ENCODE measurements at regions not wholly inside any gene's neighbourhood (a gene's known extent, or its start where the extent isn't known, plus 50 kb on each side); places are given as distances from the start of the nearest gene placed in this dataset.
"Not testable (repeated sequence)": the region's sequence is repeated elsewhere in the genome, so short reads cannot be mapped to it uniquely, and the experiment has no call there.

DNA sequence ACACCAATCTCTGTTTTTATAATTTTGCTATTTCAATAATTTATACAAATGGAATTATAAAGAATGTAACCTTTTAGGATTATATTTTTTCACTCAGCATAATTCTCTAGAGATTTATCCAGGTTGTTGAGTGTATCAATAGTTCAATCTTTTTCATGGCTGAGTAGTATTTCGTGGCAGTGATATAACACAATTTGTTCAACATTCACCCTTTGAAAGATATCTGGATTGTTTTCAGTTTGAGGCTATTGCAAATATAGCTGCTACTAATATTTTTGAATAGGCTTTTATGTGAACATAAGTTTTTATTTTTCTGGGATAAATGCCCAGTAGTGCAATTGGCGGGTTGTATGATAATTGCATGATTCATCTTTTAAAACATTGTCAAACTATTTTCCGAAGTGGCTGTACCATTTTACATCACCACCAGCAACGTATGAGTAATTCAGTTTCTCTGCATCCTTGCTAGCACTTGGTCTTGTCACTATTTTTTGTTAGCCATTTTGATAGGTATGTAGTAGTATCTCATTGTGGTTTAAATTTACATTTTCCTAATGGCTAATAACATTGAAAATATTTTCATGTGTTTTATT, 55.6 kb upstream of the ABCD3 start:
- no peak for DNase-seq

DNA sequence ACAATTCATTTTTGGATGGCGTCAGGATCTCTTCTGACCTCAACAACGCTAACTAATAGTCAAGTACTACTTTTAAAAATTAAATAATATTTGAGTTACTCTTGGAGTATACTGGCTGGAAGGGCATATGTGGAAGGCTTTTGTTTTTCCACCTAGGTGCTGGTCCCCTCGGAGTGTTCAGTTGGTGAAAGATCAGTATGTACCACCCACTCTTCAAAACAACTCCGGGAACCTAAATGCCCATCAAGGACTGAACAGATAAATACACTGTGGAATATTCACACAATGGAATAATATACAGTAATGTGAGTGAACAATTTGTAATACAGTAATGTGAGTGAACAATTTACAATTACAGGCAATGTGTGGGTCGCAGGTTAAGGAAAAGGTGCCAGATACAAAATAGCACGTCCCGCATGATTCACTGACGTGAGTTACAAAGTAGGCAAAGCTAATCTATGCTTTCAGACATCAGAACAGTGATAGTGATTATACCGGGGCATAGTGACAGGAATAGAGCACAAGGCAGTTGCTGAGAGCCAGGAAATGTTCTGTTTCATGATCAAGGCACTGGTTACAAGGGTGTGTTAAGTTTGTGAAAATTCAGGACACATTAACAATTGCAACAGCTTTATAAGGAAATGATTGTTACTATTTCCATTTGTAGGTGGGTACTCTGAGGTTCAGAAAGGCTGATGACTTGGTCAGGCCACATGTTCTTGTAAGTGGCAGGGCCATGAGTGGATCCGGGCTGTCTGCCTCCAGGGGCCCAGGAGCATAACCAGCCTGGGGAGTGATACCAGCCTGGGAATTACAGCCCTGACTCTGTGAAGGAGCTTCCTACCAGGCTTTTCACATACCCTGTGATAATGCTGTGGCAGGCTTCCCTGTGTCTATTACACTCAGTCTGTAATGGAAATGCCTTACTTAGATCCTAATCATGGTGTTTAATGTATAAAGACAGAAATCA, 59.3 kb upstream of the ABCD3 start:
- no peak for DNase-seq

DNA sequence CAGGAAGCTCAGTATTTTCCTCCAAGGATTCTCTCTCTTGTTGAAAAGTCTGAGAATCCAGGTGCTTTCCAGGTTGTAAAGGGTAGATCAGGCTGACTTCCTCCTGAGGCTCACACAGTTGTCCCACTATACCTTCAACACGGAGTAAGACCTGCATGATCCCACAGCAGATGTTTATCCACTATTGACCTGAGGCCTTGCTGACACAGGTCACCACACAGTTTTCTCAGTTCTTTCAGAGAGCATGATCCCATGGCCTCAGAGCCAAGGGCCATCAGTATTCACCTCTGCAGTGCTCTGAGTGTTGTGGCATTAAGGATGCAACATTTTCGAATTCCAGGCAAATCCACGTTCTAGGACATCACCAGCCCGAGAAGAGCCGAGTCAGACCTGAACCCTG, 60.5 kb upstream of the ABCD3 start:
- DNase-seq = no peak

DNA sequence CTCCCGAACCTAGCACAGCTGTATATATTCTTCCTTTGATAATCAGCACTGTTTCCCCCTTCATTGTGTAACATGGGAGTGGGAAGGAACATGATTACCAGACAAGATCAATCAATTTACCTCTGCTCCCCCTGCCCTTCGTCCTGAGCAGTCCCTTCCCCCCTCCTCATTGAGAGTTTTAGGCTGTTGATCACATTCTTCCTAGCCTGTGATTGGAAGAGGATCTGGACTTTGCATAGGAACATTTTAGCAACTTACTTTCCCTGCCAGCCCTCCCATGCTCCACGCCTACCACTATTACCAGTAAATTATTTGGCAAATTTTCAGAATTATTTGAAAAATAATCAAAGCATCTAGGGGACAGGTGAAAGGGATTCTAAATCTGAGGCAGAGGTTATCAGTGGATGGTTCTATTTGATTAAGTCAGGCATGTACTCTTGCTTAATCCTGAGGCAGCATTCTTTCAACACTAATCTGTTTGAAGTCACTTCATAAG, 62.7 kb upstream of the ABCD3 start:
- no peak for DNase-seq

DNA sequence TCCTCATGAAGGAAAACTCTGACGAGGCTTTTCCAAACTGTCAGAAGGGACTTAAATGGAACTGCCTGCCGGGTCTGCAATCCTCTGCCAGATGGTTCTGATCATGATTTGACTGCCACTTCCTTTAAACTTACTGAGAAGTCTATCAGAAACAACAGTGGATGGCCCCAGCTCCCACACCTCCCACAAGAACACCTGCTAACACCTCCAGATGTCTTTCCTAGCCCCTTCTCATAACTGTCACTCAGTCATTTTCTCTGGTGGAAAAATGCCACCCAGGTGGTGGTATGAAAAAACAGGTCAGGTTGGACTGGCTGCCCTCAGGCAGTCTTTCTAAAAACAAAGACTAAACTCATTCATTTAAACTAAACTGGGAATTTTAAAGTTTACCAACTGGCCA, 66.7 kb upstream of the ABCD3 start:
- DNase-seq = no peak

DNA sequence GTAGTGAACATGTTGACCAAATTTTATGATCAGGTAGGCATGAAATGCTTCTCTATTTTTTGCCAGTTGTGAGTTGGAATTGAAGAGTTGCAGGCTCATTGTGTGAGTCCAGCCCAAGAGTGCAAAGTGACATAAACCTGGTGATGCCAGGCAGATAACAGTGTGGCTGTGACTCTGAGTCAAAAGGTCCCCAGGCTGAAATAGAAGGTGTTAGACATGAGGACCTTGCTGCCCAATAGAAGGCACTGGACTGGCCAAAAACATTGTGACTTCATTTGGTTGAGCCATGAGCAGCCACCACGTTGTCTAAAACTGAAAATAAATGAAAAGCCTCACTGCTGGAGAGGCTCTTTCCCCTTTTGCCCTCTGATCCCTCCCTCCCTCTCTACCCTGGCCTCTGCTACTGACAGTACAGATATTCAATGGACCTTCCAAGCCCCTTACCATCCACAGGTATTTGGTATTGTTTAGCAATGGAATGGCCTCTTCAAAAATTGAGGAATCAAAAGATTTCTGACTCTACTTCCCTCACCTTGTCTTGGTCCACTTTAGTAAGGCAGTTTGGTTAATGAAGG, 67.8 kb upstream of the ABCD3 start:
- no peak for DNase-seq

DNA sequence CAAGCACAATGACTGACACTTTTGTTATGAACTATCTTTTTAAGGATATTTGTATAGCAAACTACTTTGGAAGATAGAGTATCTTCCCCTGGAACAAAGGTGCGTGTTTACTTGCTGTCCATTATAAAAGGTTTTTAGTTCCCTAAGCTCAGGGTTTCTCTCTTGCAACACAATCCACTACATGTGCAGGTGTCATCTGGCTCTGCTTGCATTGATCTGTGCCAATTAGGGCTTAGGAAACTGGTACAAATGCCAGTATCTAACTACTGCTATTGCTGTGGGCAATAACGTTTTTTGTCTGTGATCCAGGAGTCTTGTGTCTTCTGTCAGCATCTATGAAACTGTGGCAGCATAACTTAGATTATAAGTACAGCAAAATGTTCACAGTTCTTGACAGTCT, 68.3 kb upstream of the ABCD3 start:
- DNase-seq = no peak

DNA sequence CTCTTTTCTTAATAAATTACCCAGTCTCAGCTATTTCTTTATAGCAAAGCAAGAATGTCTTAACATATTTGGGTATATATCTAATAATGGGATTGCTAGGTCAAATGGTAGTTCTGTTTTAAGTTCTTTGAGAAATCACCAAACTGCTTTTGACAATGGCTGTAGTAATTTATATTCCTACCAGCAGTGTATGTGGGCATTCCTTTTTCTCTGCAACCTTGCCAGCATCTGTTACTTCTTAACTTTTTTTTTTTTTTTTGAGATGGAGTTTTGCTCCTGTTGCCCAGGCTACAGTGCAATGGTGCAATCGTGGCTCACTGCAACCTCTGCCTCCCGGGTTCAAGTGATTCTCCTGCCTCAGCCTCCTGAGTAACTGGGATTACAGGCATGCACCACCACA, 69.8 kb upstream of the ABCD3 start:
- DNase-seq = not testable (repeated sequence)

DNA sequence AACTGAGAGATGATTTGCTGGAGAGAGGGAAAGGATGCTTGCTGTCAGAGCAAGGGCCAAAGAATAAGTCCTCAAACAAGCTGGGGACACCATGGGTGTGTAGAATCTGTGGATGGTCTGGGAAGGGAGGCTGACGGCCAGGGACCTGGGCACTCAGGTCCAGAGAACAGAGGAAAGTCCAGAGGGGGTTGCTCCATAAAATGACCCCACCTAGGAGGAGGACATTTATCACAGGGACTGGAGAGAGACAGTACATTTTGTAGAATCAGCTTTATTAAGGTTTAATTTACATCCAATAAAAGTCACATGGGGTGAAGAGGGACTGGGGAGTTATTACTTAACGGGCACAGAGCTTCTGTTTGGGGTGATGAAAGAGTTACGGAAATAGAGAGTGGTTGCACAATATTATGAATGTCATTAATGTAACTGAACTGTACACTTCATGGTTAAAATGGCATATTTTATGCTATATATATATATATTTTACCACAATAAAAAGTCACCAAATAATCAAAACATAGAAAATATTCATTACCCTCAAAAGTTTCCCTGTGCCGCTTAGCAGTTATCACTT, 73.0 kb upstream of the ABCD3 start:
- DNase-seq = no peak

DNA sequence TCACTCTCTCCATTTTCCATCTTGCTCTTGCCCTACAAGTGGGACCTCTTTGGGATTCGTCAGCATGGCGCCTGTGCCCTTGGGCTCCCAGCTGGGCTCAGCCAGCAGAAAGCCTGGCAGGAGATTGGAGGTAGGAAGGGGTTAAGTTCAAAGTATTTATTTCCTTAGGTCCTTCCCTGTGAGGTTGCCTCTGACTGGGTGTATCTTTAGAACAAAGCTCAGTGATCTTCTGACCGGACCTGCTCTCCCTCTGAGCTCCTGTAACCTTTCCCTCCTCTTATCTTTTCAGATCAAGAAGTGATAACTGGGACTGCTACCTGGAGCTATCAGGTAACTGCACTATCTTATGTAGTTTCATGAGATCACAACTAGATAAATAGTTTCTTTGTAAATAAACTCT, 75.8 kb upstream of the ABCD3 start:
- no peak for DNase-seq

DNA sequence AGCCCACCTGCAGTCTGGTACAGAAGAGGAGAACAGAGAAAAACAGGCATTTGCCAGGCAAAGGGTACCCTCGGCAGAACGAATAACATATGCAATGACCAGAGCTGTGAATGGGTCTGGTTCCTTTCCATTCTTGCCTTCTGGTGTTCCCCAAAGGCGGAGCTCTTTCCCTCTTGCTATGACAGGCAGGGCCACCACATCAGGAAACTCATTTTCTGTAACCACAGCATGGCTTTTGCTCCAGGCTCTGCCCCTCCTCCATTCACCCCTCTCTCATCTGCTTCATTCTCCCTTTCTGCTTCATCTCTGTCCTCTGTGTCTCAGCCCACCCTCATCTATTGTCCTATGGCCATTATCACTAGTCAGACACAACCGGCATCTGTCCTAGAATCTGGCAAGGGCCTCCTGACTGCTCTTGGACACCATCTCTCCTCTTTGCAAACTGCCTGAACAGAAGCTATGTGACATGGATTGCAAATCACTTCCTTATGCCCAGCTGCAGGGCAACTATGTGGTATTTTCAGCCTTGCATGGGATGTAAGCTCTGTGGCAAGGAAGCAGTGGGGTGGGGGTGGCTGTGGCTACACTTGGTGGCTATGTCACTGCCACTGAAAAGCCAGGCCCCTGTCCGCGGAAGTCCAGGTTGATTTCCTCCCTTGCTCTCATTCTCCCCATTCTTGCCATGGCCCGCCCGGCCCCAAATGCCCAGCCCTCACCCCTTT, 78.8 kb upstream of the ABCD3 start:
- no peak for DNase-seq

DNA sequence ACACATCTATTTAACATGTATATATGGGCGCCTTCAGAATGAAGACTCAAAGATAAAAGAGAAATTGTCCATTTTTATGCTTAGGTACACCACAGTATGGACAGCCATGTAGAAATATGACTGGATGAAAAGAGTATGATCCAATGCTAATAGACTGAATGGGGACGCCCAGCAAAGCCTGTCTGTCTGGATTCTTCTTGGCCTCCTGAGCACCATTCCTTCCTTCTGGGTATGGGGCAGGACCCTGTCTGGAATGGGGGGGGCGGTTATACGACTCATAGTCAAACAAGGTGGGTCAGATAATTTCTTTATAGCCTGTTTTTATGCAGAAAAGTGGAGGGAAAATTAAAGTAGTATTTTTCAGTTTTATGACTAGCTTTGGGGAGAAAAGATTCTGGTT, 81.2 kb upstream of the ABCD3 start:
- no peak for DNase-seq

DNA sequence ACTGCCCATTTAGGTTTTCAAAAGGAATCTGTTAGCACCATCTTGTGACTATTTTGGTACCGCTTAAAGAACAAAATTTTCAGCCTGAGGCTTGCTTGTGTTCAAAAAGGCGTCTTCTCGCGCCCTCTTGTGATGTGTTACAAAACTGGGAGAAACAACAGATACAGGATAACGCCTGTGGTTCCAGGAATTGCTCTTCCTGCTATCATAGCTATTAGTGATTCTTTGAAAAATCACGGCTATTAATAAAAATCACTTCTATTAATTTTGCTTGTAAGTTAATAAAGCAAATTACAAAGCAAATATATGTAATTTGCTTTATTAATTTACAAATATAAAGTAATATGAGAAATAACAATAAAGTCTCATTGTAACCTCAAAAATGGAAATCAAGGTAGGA, 82.2 kb upstream of the ABCD3 start:
- peak; percentile 84 to 91 (median 90) for DNase-seq

DNA sequence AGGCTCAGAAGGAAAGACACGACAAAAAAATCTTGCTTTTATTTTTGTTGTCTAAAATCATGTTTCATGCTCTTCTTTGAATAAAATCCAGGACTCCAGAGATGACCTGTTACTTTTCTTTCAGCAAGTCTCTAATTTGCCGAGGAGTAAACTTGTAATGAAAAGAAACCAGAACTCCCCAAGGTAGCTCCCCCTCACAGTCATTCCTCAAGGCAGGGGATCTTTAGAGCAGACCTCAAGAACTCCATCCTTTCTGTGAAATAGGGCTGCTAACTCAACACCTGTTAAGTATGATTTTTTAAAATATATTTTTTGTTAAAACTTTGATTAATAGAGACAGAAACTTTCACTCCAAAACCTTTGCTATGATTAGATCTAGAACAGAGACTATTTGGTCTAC, 82.7 kb upstream of the ABCD3 start:
- DNase-seq = no peak

DNA sequence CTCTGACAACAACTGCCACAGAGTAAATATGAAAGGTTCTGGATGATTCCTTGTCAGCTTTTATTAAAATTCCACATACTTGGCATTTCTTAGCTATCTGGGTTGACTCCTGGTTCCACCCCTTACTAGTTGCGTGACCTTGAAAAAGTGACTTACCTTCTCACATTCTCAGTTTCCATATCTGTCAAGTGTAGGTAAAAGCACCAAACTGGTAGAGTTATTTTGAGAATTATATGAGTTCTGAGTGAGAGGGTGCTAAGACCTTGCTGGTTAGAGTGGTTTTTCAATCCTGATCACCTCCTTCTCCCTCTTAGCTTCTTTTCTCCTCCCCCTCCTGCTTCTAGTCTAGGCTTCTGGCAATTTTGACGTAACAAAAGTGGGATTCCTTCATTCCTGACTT, 83.4 kb upstream of the ABCD3 start:
- no peak for DNase-seq

DNA sequence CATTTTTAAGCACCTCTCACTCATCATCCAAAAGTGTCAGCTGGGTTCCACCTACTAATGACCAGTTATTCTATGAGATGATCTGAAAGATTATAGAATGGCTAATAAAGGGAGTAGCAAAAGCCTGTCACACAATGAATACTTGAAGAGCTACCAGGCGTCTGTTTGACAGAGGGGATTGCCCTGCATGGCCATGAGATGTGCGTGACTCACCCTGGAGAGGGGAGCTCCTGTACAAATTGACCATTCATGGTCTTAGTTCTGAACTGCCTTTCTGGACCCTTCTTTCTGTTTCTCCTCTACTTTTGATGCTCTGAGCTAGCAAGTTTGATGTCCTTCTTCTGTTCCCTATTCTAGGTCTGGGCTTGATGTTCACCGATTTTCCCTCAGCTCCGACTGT, 85.2 kb upstream of the ABCD3 start:
- no peak for DNase-seq

DNA sequence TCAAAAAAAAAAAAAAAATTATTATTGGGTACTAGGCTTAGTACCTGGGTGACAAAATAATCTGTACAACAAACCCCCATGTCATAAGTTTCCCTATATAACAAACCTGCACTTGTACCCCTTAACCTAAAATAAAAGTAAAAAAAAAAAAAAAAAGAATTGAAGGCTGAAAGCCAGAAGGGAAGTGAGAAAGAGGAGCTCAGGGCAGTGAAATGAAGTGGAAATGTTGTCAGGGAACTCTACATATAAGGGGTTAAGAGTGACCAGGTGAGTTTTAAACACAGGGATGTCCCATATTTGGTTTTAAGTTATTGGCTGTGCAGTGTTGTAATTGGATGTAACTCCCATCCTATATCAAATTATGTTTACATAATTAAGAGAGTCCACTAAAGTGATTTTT, 85.7 kb upstream of the ABCD3 start:
- DNase-seq = no peak

DNA sequence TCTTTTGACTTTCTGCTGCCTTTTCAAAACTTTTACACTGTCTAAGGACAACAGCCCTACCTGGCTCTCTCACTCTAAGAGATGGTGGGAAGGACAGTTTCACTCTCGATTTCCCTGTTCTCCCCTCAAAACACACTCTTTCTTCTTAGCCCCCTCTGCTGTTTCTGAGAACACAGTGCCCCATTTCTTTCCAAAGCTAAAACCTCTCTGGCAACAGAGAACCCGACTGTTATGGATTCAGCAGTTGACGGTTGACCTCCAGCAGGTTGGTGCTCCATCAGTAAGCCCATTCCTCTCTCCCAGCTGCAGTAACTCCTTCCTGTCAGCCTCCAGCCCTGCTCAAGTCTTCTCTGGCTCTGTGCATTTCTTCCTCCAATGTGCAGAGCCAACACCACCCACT, 88.2 kb upstream of the ABCD3 start:
- peak in 1 of 3 donors; percentile 37 for DNase-seq

DNA sequence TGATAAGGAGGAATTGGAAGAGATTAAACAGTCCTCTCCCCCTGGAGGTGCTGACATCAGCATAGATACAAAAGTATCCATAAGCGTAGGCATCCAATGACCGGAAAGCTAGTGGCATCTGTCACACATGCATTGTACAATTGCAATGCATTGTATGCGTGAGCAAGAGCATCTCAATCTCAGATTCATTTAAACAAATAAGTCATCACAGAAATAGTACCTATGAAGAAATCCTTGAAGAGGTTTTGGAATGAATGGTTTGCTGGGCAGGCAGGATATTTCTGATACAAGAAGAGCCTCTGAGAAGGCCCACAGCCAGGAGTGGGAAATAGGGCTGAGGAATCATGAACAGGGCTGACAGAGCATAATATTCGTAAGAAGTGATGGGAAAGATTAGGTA, 88.9 kb upstream of the ABCD3 start:
- no peak for DNase-seq

DNA sequence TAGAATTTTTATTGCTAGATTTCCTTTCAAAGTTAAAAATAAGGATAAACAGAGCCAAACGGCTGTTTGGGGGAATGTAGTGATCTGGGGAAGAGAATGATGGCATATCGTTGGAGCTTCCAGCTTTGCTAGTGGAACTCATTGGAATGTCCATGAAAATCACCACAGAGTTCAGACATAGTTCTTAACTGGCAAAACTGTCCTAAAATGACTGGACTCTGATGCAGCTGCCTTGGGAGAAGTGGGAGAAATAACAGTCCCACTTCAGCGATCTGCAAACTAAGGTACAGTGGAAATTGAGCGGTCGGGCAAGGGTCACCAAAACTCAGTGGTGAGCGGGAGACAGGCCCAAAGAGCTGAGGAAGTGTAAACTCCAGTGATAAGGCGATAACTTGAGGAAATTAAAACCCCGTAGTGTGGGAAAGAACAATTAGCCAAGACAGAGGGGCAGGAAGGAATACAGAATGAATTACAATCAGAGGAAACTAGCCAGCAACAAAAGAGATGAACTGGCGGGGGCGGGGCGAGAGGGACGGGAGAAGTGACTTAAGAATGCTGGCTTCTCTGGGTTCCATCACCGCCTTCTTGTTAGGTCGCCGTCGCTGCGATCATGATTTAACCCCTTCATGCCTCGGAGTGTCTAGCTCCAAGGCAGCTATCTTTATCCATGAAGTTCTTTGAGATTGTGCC, 89.8 kb upstream of the ARHGAP29 start:
- peak in 2 of 3 donors; percentile 21 to 64 for DNase-seq

DNA sequence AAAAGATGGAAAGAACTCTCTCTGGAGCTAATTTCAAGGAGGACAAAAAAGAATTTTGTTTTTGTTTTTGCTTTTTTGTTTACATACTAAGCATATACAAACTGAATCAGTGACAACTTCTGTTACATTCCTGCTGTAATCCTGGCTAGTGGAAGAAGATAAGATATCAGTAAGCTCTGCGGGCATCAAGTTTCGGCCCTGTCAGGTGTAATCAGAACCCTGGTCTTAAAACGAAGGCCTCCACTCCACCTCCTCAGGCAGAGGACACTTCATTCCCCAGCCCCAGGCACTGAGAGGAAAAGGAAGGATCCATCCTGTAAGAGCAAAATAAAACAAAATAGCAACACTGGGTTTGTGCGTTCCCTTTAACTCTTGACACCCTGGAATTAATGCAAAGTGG, 88.9 kb upstream of the ARHGAP29 start:
- no peak for DNase-seq

All from muscle of back (tissue), 3 donors.